ENCODE measurements at regions not wholly inside any gene's neighbourhood (a gene's known extent, or its start where the extent isn't known, plus 50 kb on each side); places are given as distances from the start of the nearest gene placed in this dataset.

DNA sequence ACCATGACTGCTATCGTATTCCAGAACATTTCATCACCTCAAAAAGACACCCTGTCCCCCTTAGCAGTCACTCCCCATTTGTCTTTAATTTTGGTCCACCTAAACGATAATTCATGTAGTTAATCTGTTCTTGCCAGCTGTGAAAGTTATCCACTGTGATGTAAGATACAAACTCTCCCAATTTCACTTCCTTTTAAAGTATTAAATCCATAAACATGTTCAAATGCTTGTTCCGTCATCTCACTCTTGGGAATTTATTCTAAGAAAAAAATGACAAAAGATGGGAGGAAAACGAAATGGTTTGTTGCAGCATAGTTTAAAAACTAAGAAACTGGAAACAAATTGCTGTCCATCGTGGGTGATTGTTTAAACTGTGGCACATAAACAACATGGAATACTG lies 53.7 kb upstream of the IRF2 start:
- DNase-seq (ENCODE audit: low read depth), result no peak

DNA sequence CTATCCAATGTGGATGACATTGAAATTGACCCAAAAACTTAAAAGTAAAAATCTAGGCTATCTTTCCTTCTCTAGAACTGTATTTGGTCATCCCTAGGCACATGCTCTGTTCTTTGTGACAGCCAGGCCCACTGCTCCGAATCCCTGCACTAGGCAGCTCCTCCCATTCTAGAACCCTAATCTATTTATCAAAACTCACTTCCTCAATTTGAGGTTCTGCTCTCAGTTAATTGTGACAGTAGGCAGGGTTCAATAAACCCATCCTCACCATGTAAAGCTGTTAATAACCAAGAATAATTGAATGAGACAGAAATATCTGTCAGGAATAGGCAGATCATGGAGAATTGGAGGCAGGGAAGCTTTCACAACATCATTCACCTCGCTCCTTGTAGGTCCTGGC lies 51.9 kb upstream of the IRF2 start:
- DNase-seq (ENCODE audit: low read depth), result no peak
